GM12878 (cell line): ENCODE measurements at regions not wholly inside any gene's neighbourhood (a gene's known extent, or its start where the extent isn't known, plus 50 kb on each side); places are given as distances from the start of the nearest gene placed in this dataset.

Experiments used
- ATAC-seq: fragments of 200-7000 bp; cut with Tn5 transposase; 3 replicates; pipeline ENCODE4 v1.9.1; 2020; ENCODE audit warnings: mild to moderate bottlenecking, moderate library complexity
- BruUV-seq: library from RNA; stranded (reverse); fragments of 400-500 nt; replicated peaks from 2 replicates; lab custom pipeline; 2021; lab: Mats Ljungman, UMichigan
- CTCF ChIA-PET: fragments of 300-600 bp; sonication (Branson Sonifier 250); formaldehyde crosslinking; extraction: SDS; loops from one replicate; lab custom pipeline; 2021; ENCODE audit warnings: inconsistent platforms; lab: Yijun Ruan, JAX
- POLR2A ChIA-PET: fragments of 350-600 bp; formaldehyde crosslinking; extraction: SDS; loops from one replicate; lab custom pipeline; 2021; ENCODE audit warnings: inconsistent platforms; lab: Charles Lee
- RAD21 ChIA-PET: fragments of 300-600 bp; sonication (Branson Sonifier 250); formaldehyde crosslinking; loops from one replicate; lab custom pipeline; 2023; ENCODE audit warnings: antibody characterized with exemption; ENCODE audit not compliant: unreplicated experiment; lab: Charles Lee
- SMC1A ChIA-PET: fragments of 300-600 bp; sonication (Branson Sonifier 250); formaldehyde crosslinking; loops from one replicate; lab custom pipeline; 2023; ENCODE audit not compliant: unreplicated experiment, uncharacterized antibody; lab: Charles Lee
- DNase-seq: peaks from one replicate; pipeline ENCODE4 v3.0.0-alpha.2; 2011; ENCODE audit warnings: low read depth, low spot score
- FAIRE-seq: peaks from 3 replicates; lab custom pipeline; 2011; peaks lifted over from hg19 to GRCh38; lab: Jason Lieb, UNC
- H2AFZ ChIP-seq: 2 replicates; pipeline ENCODE4 v1.6.0; 2011; ENCODE audit warnings: low read depth, low read length, control low read depth; ENCODE audit not compliant: control insufficient read depth
- H3K27ac ChIP-seq: 2 replicates; pipeline ENCODE4 v1.5.1; 2011; ENCODE audit warnings: control low read depth; ENCODE audit not compliant: control insufficient read depth, insufficient read depth
- H3K27me3 ChIP-seq, 2 experiments: replicated peaks in 1 of 2; 2 replicates each; pipeline versions ENCODE4 v1.6.0 to v1.6.1; 2011; ENCODE audit warnings: low read length in 1 of 2; ENCODE audit not compliant: control insufficient read depth in 2 of 2, insufficient read depth in 2 of 2
- H3K36me3 ChIP-seq, 2 experiments: 2 replicates each; pipeline ENCODE4 v1.5.1; 2011; ENCODE audit warnings: low read length in 1 of 2; ENCODE audit not compliant: control insufficient read depth in 2 of 2, insufficient read depth in 2 of 2
- H3K4me1 ChIP-seq: 2 replicates; pipeline ENCODE4 v1.6.1; 2011; ENCODE audit warnings: mild to moderate bottlenecking, low read length, moderate library complexity, mixed read lengths; ENCODE audit not compliant: control insufficient read depth, insufficient read depth
- H3K4me2 ChIP-seq: 2 replicates; pipeline ENCODE4 v1.6.0; 2011; ENCODE audit warnings: control low read depth; ENCODE audit not compliant: control insufficient read depth, insufficient read depth
- H3K4me3 ChIP-seq: fragments of 200-600 bp; sonication (generic); 2 replicates; pipeline ENCODE4 v1.5.1; 2016
- H3K79me2 ChIP-seq: 2 replicates; pipeline ENCODE4 v1.6.0; 2011; ENCODE audit warnings: low read length; ENCODE audit not compliant: control insufficient read depth, insufficient read depth
- H3K9ac ChIP-seq: 2 replicates; pipeline ENCODE4 v1.8.0; 2011; ENCODE audit warnings: low read length, control low read depth, mixed read lengths; ENCODE audit not compliant: control insufficient read depth, insufficient read depth
- H3K9me3 ChIP-seq: replicated peaks from 3 replicates; pipeline ENCODE4 v1.5.1; 2011; ENCODE audit warnings: mild to moderate bottlenecking, low read length; ENCODE audit not compliant: control insufficient read depth, insufficient read depth
- H4K20me1 ChIP-seq: 2 replicates; pipeline ENCODE4 v1.6.0; 2011; ENCODE audit not compliant: control insufficient read depth, insufficient read depth
- ESRRA ChIP-seq: IDR thresholded peaks from 2 replicates; pipeline ENCODE4 v1.6.1; 2012; ENCODE audit warnings: mild to moderate bottlenecking, low read length, improper control_type of control experiment
- EZH2 ChIP-seq: IDR thresholded peaks from 2 replicates; pipeline ENCODE4 v1.6.1; 2012; ENCODE audit warnings: low read depth, mild to moderate bottlenecking, control low read depth, inconsistent platforms, low read length, borderline replicate concordance; ENCODE audit not compliant: control insufficient read depth
- IKZF1 ChIP-seq: fragments of 450-650 bp; conservative IDR thresholded peaks from 2 replicates; pipeline ENCODE4 v1.6.1; 2017; ENCODE audit warnings: antibody characterized with exemption, mild to moderate bottlenecking
- IKZF2 ChIP-seq, 2 experiments: fragments of 450-650 bp; IDR thresholded peaks; 2 replicates each; pipeline ENCODE4 v1.6.1; 2017; ENCODE audit warnings: mild to moderate bottlenecking in 2 of 2, moderate library complexity in 2 of 2
- POLR2AphosphoS2 ChIP-seq: IDR thresholded peaks from 2 replicates; pipeline ENCODE4 v1.6.1; 2011; ENCODE audit warnings: low read depth, mild to moderate bottlenecking, low read length, improper control_type of control experiment, moderate library complexity
- SMAD5 ChIP-seq: IDR thresholded peaks from 2 replicates; pipeline ENCODE4 v1.6.1; 2016; ENCODE audit warnings: antibody characterized with exemption, low read depth
- SMARCA5 ChIP-seq: fragments of 450-650 bp; IDR thresholded peaks from 2 replicates; pipeline ENCODE4 v1.6.1; 2017; ENCODE audit warnings: mild to moderate bottlenecking
- SREBF2 ChIP-seq: IDR thresholded peaks from 2 replicates; pipeline ENCODE4 v1.6.1; 2012; ENCODE audit warnings: mild to moderate bottlenecking, low read length
- STAT1 ChIP-seq: fragments of 450-650 bp; conservative IDR thresholded peaks from 2 replicates; pipeline ENCODE4 v1.6.1; 2014; ENCODE audit warnings: antibody characterized with exemption, mild to moderate bottlenecking
- STAT3 ChIP-seq: IDR thresholded peaks from 2 replicates; pipeline ENCODE4 v1.6.1; 2011; ENCODE audit warnings: low read depth, low read length, improper control_type of control experiment
- ZNF274 ChIP-seq: IDR thresholded peaks from one replicate; pipeline ENCODE4 v1.8.0; 2011; ENCODE audit not compliant: insufficient read length, insufficient read depth
- ZNF384 ChIP-seq: IDR thresholded peaks from 2 replicates; pipeline ENCODE4 v1.6.1; 2012; ENCODE audit warnings: low read depth, mild to moderate bottlenecking, low read length, improper control_type of control experiment, borderline replicate concordance
- WGBS: methylation state at CpG from one replicate; pipeline ENCODE4 v1.1.6; 2016; ENCODE audit warnings: low lambda C conversion rate; ENCODE audit not compliant: insufficient replicate concordance, insufficient coverage; ENCODE audit errors: missing lambda C conversion rate; 5-methylcytosine and 5-hydroxymethylcytosine counted together
- in situ Hi-C: fragments of 300-500 bp; cut with MboI; formaldehyde crosslinking; loops from 9 replicates; pipeline ENCODE4 v1.14.3; 2018; ENCODE audit warnings: mixed read lengths
- intact Hi-C: fragments of 100-400 bp; cut with micrococcal nuclease; formaldehyde crosslinking; loops from one replicate; pipeline ENCODE4 v1.14.2; 2022; ENCODE audit not compliant: unreplicated experiment
- TF ChIP-seq, protein P1 (sequence below): IDR thresholded peaks from 2 replicates; pipeline ENCODE4 v1.6.1; 2012; ENCODE audit warnings: low read depth, low read length, improper control_type of control experiment

DNA sequence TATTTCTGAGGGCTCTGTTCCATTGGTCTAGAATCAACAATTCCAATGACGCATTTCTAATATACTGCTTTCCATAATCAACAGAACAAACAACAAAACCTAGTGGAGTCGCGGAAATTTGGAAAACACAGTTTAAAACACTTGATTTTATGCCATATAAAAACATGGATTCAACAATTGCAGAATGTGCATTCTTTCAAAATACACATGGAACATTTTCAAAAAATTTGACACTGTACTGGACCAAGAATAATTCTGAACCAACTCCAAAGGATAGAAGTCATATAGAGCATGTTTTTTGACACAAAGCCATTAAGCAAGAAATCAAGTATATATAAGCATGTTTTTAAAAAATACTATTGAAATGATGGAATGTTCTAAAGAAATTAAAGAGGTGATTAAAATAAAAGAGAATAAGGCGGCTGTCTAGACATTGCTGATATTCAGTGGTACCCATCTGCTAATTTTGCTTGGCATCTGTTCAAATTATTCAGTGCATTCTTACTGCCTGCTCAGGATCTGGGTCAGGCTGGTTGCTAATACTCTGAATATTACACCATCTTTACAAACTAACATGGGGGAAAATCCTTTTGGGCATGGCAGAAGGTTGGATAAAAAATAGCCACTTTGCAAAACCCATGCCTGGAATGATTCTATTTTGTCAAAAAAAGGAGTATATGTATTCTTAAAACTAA, 221.3 kb downstream of the NPR3 start (continued):
- no peak for TF ChIP-seq POLR2AphosphoS2
- no peak for TF ChIP-seq STAT1
- no peak for TF ChIP-seq ZNF274
- TF ChIP-seq, protein P1, sequence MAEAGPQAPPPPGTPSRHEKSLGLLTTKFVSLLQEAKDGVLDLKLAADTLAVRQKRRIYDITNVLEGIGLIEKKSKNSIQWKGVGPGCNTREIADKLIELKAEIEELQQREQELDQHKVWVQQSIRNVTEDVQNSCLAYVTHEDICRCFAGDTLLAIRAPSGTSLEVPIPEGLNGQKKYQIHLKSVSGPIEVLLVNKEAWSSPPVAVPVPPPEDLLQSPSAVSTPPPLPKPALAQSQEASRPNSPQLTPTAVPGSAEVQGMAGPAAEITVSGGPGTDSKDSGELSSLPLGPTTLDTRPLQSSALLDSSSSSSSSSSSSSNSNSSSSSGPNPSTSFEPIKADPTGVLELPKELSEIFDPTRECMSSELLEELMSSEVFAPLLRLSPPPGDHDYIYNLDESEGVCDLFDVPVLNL, result no peak
- no peak for TF ChIP-seq EZH2

DNA sequence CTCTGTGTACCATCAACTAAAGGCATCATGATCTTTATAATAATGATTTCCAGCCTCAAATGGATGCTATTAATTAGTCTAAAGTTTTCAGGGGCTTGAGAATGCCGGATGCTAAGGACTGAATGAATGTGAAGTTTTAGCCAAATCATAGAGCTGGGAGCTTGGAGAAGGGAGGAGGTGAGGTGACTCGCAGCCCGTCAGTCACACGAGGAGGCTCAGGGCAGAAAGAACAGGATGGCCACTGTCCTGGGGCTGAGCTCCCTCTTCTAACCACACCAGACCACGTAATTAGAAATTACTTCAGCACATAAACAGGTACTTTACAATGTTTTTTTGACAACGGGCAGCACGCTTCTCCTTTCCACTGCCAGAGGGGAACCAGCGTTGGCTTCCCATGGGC, 222.6 kb downstream of the NPR3 start:
- Histone ChIP-seq H3K27ac (no peak overlapping the region), H3K27me3 (no peaks in the 10 kb centered on the region), H2AFZ (no peak overlapping the region), H3K36me3 (no peaks in the 10 kb centered on the region), H3K9ac (no peak overlapping the region), H3K4me1 (no peaks in the 10 kb centered on the region), H3K9me3 (no peaks in the 10 kb centered on the region), H3K4me2 (no peak overlapping the region), H3K4me3 (no peak overlapping the region), H3K79me2 (no peaks in the 10 kb centered on the region), H4K20me1 (no peaks in the 10 kb centered on the region)
- RAD21 ChIA-PET, result no interaction called here
- POLR2A ChIA-PET, result no interaction called here
- TF ChIP-seq SMARCA5 (no peak), IKZF2 (IDR thresholded peaks at IDR 0.05) (no peak), SMAD5 (no peak), ZNF384 (no peak), ESRRA (no peak), STAT3 (no peak), IKZF1 (no peak), SREBF2 (no peak)
- no peak for FAIRE-seq
- intact Hi-C loops (no loop called here), in situ Hi-C loops (loop anchor here (25.0 kb wide), 1 partner anchor 471 kb away; no protein-coding TSS in a partner anchor)
- DNase-seq, result no peak
- WGBS, result 40% methylated on average over 8 of the region's 8 CpGs
- SMC1A ChIA-PET, result no interaction called here
- CTCF ChIA-PET, result no interaction called here
- BruUV-seq, result no TSS peak
- no peak for ATAC-seq
